Ishikawa (cell line): ENCODE measurements at regions not wholly inside any gene's neighbourhood (a gene's known extent, or its start where the extent isn't known, plus 50 kb on each side); places are given as distances from the start of the nearest gene placed in this dataset.

Experiments
- CEBPB ChIP-seq: IDR thresholded peaks from 2 replicates; pipeline ENCODE4 v1.6.1; 2012
- EGR1 ChIP-seq: IDR thresholded peaks from 2 replicates; pipeline ENCODE4 v1.6.1; 2012
- EP300 ChIP-seq: IDR thresholded peaks from 2 replicates; pipeline ENCODE4 v1.6.1; 2012; ENCODE audit warnings: borderline replicate concordance
- FOXM1 ChIP-seq: IDR thresholded peaks from 2 replicates; pipeline ENCODE4 v1.6.1; 2012; ENCODE audit warnings: low read depth, borderline replicate concordance
- NFIC ChIP-seq: IDR thresholded peaks from 2 replicates; pipeline ENCODE4 v1.6.1; 2012
- RAD21 ChIP-seq: IDR thresholded peaks from 2 replicates; pipeline ENCODE4 v1.6.1; 2012; ENCODE audit warnings: low read depth
- REST ChIP-seq: IDR thresholded peaks from 2 replicates; pipeline ENCODE4 v1.6.1; 2012; ENCODE audit warnings: low read depth, mild to moderate bottlenecking
- TAF1 ChIP-seq: IDR thresholded peaks from 2 replicates; pipeline ENCODE4 v1.6.1; 2012; ENCODE audit warnings: low read depth, mild to moderate bottlenecking
- TCF12 ChIP-seq: IDR thresholded peaks from 2 replicates; pipeline ENCODE4 v1.6.1; 2012; ENCODE audit warnings: low read depth
- TEAD4 ChIP-seq: IDR thresholded peaks from 2 replicates; pipeline ENCODE4 v1.6.1; 2012
- YY1 ChIP-seq: IDR thresholded peaks from 2 replicates; pipeline ENCODE4 v1.6.1; 2012; ENCODE audit warnings: low read depth
- ZBTB7A ChIP-seq: IDR thresholded peaks from 2 replicates; pipeline ENCODE4 v1.6.1; 2012; ENCODE audit warnings: low read depth
- TF ChIP-seq, protein P1 (sequence below): IDR thresholded peaks from 2 replicates; pipeline ENCODE4 v1.6.1; 2012

GRCh38 chr3:102936511-102937045, 501.8 kb downstream of the ZPLD1 start:
- TF ChIP-seq, protein P1, sequence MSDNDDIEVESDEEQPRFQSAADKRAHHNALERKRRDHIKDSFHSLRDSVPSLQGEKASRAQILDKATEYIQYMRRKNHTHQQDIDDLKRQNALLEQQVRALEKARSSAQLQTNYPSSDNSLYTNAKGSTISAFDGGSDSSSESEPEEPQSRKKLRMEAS = no peak
- TF ChIP-seq YY1 (no peak), REST (no peak), TEAD4 (no peak), RAD21 (no peak), NFIC (no peak), ZBTB7A (no peak), EP300 (no peak), TCF12 (no peak), FOXM1 (no peak), TAF1 (no peak), EGR1 (no peak), CEBPB (no peak)
